Activated naive CD8-positive, alpha-beta T cell treated with anti-CD3 and anti-CD28 coated beads for 36 hours (primary cell): ENCODE measurements at regions not wholly inside any gene's neighbourhood (a gene's known extent, or its start where the extent isn't known, plus 50 kb on each side); places are given as distances from the start of the nearest gene placed in this dataset.

ENCODE experiments used
- DNase-seq: peaks from one replicate; pipeline ENCODE4 v3.0.0; 2021
- H3K27ac Mint-ChIP-seq: one replicate; pipeline ENCODE4 v1.8.0; 2022; ENCODE audit warnings: mild to moderate bottlenecking, moderate library complexity, mixed read lengths
- H3K27me3 Mint-ChIP-seq: one replicate; pipeline ENCODE4 v1.8.0; 2022; ENCODE audit warnings: mild to moderate bottlenecking, mixed read lengths
- H3K36me3 Mint-ChIP-seq: one replicate; pipeline ENCODE4 v1.8.0; 2021; ENCODE audit warnings: mild to moderate bottlenecking, mixed read lengths
- H3K4me1 Mint-ChIP-seq: one replicate; pipeline ENCODE4 v1.8.0; 2021; ENCODE audit warnings: mixed read lengths
- H3K4me3 Mint-ChIP-seq: one replicate; pipeline ENCODE4 v1.8.0; 2022; ENCODE audit warnings: mild to moderate bottlenecking, moderate library complexity, mixed read lengths
- H3K9me3 Mint-ChIP-seq: one replicate; pipeline ENCODE4 v1.8.0; 2022; ENCODE audit warnings: mixed read lengths

DNA sequence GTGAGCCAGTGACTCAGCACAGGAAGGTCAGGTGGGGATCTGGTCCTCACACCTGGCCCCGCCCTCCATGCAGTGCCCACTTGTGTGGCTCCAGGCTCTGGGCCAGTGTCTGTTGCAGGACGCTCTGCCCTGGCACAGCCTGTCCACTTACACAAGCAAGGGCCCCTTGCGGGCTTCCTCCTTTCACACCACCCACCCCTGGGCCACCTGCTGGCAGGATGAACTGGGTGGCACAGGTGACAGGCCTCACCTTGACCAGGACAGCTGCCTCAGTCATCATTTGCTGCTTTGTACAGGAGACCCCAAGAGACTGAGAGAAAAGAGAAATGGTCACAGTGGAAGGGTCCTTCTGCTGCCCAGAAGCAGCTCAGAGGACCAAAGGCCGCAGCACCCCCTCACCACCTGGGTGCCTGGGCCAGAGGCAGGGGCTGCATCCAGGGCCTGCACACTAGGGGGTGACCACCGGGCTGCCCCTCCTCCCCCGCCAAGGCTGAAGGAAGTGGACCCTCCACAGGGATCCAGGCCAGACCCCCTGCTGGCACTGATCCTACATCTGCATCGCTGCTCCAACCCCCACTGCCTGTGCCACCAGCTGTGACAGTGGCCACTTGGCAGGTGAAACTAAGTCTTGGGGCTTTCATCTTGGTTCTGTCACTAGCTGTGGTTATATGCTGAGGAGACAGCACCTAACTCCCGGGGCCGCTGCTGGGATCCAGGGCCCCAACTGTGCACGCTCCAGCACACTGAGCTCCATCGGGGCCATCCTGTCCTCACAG is 110.3 kb downstream of the TUBA3C start:
- Mint-ChIP-seq H3K4me3 (no peak overlapping the region), H3K4me1 (no peaks in the 10 kb centered on the region), H3K27me3 (no peaks in the 10 kb centered on the region), H3K27ac (no peak overlapping the region), H3K36me3 (no peaks in the 10 kb centered on the region), H3K9me3 (no peaks in the 10 kb centered on the region)
- no peak for DNase-seq

GRCh38 chr13:19070398-19070735 is 111.3 kb downstream of the TUBA3C start:
- no peak overlapping the region for H3K27ac Mint-ChIP-seq
- no peaks in the 10 kb centered on the region for H3K9me3 Mint-ChIP-seq
- DNase-seq, result no peak
- H3K4me1 Mint-ChIP-seq, result no peaks in the 10 kb centered on the region
- no peak overlapping the region for H3K4me3 Mint-ChIP-seq
- H3K36me3 Mint-ChIP-seq, result no peaks in the 10 kb centered on the region
- no peaks in the 10 kb centered on the region for H3K27me3 Mint-ChIP-seq

GRCh38 chr13:19069684-19070397 is 111.8 kb downstream of the TUBA3C start:
- no peak overlapping the region for H3K27ac Mint-ChIP-seq
- DNase-seq, result no peak
- H3K36me3 Mint-ChIP-seq, result no peaks in the 10 kb centered on the region
- H3K4me1 Mint-ChIP-seq, result no peaks in the 10 kb centered on the region
- H3K27me3 Mint-ChIP-seq, result no peaks in the 10 kb centered on the region
- no peak overlapping the region for H3K4me3 Mint-ChIP-seq
- no peaks in the 10 kb centered on the region for H3K9me3 Mint-ChIP-seq

DNA sequence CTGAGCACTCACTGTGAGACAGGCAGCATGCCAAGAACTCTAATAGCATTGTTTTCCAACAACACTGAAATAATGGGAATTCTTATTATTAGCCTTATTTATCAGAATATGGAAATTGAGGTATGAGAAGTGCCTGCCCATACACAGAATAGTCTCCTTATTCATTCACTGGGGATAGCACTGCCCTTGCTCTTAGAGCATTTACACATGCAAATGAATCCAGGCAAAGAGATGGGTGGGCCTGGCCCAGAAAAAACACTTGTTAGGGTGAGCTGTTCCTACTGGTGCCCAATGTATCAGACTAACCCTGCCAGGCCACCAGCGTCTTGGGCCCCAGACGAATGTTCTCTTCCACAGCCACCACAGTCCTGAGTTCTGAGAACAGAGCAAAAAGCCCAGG is 112.9 kb downstream of the TUBA3C start:
- Mint-ChIP-seq H3K4me1 (no peaks in the 10 kb centered on the region), H3K27me3 (no peaks in the 10 kb centered on the region), H3K4me3 (no peak overlapping the region), H3K27ac (no peak overlapping the region), H3K9me3 (peaks cover 7% of the 10 kb centered on the region), H3K36me3 (no peaks in the 10 kb centered on the region)
- DNase-seq, result no peak

GRCh38 chr13:19067767-19068166 is 113.9 kb downstream of the TUBA3C start:
- Mint-ChIP-seq H3K36me3 (no peaks in the 10 kb centered on the region), H3K9me3 (peaks cover 7% of the 10 kb centered on the region), H3K4me1 (no peaks in the 10 kb centered on the region), H3K27ac (no peak overlapping the region), H3K27me3 (no peaks in the 10 kb centered on the region), H3K4me3 (no peak overlapping the region)
- no peak for DNase-seq

GRCh38 chr13:19062801-19063200 is 118.8 kb downstream of the TUBA3C start:
- Mint-ChIP-seq H3K27me3 (no peaks in the 10 kb centered on the region), H3K36me3 (no peaks in the 10 kb centered on the region), H3K4me3 (no peak overlapping the region), H3K27ac (no peak overlapping the region), H3K9me3 (peaks cover 7% of the 10 kb centered on the region), H3K4me1 (no peaks in the 10 kb centered on the region)
- no peak for DNase-seq

DNA sequence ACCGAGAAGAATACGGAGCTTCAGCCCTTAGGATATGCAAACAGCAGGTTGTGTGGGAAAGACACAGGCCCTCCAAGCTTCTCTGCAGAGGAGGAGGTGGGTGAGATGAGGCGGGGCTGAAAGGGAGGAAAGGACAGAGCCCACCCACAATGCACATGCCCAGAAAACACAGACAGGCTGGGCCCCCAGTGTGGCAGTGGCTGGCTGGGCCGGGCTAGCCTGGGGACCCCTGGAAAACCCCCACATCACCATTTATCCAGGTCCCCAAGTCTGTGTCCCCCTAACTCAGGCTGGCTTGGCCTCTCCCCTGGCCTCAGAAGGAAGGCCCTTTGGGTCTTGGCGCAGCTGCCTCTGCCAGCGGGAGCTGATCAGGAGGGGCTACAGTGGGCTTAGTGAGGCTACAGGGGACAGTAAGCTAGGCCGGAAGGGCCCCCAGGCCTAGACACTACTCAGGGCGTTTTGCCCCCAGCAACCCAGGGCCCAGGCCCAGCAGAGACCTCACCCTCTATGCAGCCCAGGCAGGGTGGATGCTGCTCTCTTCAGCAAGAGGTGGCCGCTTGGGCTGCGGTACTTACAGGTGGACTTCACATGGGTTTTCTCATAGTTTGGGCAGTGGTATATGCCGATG is 119.5 kb downstream of the TUBA3C start:
- no peaks in the 10 kb centered on the region for H3K27me3 Mint-ChIP-seq
- no peaks in the 10 kb centered on the region for H3K4me1 Mint-ChIP-seq
- no peak for DNase-seq
- H3K36me3 Mint-ChIP-seq, result no peaks in the 10 kb centered on the region
- H3K9me3 Mint-ChIP-seq, result peaks cover 7% of the 10 kb centered on the region
- H3K4me3 Mint-ChIP-seq, result no peak overlapping the region
- H3K27ac Mint-ChIP-seq, result no peak overlapping the region

GRCh38 chr13:19061278-19061677 is 120.3 kb downstream of the TUBA3C start:
- Mint-ChIP-seq H3K36me3 (no peaks in the 10 kb centered on the region), H3K9me3 (peaks cover 7% of the 10 kb centered on the region), H3K27ac (no peak overlapping the region), H3K4me1 (no peaks in the 10 kb centered on the region), H3K4me3 (no peak overlapping the region), H3K27me3 (no peaks in the 10 kb centered on the region)
- DNase-seq, result no peak

DNA sequence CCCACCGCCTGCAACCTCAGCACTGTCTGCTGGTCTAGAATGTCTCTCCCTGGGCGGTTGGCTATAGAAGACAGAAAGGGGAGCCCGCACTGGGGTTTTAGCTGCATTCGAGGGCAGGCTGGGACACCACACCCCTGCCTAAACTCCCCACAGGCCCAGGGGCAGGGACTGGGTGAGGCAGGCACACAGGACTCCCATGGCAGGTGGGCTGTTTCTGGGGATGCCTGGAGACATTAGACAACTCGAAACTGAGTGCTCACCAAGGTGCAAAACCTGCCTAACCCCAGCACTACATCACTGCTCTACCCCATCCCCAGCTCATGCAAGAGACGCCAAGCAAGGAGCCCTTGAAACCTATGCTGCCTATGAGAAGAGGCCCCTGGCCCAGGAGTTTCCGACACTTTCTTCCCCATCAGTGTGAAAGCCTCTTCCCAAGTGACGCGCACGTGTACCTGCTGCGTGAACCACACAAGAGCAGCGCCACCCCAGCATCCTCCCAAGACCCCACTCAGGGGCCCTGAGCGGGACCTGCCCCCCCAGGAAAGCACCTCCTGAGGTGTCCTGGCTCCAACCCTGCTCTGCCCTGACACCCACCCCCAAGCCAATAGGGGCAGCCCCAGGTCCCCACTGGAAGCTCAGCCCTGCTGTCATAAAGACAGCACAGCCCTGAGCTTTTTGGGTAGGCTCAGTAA is 121.2 kb downstream of the TUBA3C start:
- no peaks in the 10 kb centered on the region for H3K27me3 Mint-ChIP-seq
- no peaks in the 10 kb centered on the region for H3K4me1 Mint-ChIP-seq
- no peaks in the 10 kb centered on the region for H3K36me3 Mint-ChIP-seq
- no peak overlapping the region for H3K27ac Mint-ChIP-seq
- peaks cover 7% of the 10 kb centered on the region for H3K9me3 Mint-ChIP-seq
- DNase-seq, result no peak
- H3K4me3 Mint-ChIP-seq, result no peak overlapping the region

GRCh38 chr13:19059016-19059780 is 122.4 kb downstream of the TUBA3C start:
- no peaks in the 10 kb centered on the region for H3K27me3 Mint-ChIP-seq
- no peaks in the 10 kb centered on the region for H3K36me3 Mint-ChIP-seq
- peaks cover 4% of the 10 kb centered on the region for H3K9me3 Mint-ChIP-seq
- H3K27ac Mint-ChIP-seq, result no peak overlapping the region
- DNase-seq, result no peak
- no peaks in the 10 kb centered on the region for H3K4me1 Mint-ChIP-seq
- no peak overlapping the region for H3K4me3 Mint-ChIP-seq

DNA sequence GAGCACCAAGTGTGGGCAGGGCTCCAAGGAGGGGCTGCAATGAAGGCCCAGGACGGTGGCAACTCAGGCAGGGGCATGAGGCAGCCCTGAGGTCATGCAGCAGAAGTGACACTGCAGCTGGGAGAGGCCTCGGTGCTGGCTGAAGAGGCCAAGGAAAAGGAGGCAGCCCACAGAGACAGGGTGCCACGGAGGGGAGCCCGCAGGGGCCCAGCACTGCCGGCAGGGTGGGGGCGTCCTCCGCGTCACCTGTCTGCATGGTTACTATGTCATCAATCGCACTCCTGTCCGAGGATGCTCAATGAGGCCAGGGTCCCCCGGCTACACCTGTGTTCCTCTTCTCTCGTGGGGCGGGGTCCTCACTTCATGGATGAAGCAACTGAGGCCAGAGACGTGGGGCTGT is 123.1 kb downstream of the TUBA3C start:
- DNase-seq, result no peak
- Mint-ChIP-seq H3K27me3 (no peaks in the 10 kb centered on the region), H3K27ac (no peak overlapping the region), H3K4me3 (no peak overlapping the region), H3K36me3 (no peaks in the 10 kb centered on the region), H3K4me1 (no peaks in the 10 kb centered on the region), H3K9me3 (no peaks in the 10 kb centered on the region)

DNA sequence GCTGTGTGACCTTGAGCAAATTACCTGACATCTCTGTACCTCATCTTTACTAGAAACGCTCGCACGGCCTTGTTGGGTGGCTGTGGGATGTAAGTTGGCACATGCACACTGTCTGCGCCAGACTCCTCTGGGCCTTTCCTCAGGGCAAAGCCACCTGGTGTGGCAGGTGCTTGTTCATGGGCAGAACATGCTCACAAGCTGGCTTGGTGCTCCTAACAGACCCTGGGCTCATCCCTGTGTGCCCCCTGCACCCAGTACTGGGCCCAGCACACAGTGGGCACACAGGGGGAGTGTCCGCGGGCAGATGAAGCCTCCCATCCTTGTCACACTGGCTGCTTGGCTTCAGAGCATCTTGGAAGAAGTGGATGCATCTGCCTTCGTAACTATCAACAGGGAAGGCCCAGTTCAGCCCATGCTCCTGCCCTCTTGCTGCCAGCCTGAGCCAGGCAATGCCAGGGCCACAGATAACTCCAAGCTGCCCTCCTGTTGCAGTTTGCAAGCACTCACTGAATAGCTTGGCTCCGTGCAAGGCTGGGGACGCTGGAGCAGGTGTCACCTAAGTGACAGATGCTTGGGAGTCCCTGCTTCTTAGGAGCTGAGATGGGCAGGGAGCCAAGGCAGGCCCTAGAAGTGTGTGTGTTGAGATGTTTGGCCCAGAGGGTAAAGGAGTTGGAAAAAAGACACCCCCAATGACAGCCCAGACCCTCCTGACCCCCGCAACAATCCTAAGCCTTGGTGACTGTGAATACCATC is 123.9 kb downstream of the TUBA3C start:
- no peak overlapping the region for H3K27ac Mint-ChIP-seq
- no peaks in the 10 kb centered on the region for H3K4me1 Mint-ChIP-seq
- no peaks in the 10 kb centered on the region for H3K9me3 Mint-ChIP-seq
- H3K4me3 Mint-ChIP-seq, result no peak overlapping the region
- no peaks in the 10 kb centered on the region for H3K36me3 Mint-ChIP-seq
- no peaks in the 10 kb centered on the region for H3K27me3 Mint-ChIP-seq
- no peak for DNase-seq

- DNase-seq, result no peak
- no peak overlapping the region for H3K4me3 Mint-ChIP-seq
- H3K4me1 Mint-ChIP-seq, result no peaks in the 10 kb centered on the region
- H3K27ac Mint-ChIP-seq, result no peak overlapping the region
- no peaks in the 10 kb centered on the region for H3K36me3 Mint-ChIP-seq
- H3K27me3 Mint-ChIP-seq, result no peaks in the 10 kb centered on the region
- H3K9me3 Mint-ChIP-seq, result no peaks in the 10 kb centered on the region
These were observed 124.6 kb downstream of the TUBA3C start for GRCh38 chr13:19056984-19057490.

DNA sequence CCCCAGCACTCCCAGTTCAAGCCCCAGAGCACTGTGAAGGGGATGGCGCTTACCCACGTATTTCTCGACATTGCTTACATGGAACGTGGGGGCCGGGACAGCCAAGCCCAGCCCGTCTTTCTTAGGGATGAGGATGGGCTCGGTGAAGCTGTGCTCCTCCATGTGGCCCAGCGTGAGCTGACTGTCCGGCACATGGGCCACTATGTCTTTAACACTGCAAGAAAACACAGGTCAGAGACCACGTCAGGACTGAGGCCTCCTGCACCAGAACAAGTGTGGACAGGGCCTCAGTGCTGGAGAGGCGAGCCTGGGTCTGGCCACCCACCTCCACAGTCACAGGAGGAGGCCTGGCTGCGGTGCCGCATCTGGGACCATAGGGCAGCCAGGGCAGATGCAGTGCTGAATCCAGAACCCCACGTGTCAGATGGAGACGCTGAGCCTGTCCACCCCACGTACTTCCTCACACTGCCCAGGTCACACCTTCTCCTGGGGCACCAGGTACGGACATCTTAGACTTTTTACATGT is 125.2 kb downstream of the TUBA3C start:
- no peaks in the 10 kb centered on the region for H3K9me3 Mint-ChIP-seq
- H3K4me1 Mint-ChIP-seq, result no peaks in the 10 kb centered on the region
- no peak overlapping the region for H3K4me3 Mint-ChIP-seq
- H3K27me3 Mint-ChIP-seq, result no peaks in the 10 kb centered on the region
- H3K27ac Mint-ChIP-seq, result no peak overlapping the region
- DNase-seq, result no peak
- no peaks in the 10 kb centered on the region for H3K36me3 Mint-ChIP-seq
